Calu3 (cell line): ENCODE measurements at regions not wholly inside any gene's neighbourhood (a gene's known extent, or its start where the extent isn't known, plus 50 kb on each side); places are given as distances from the start of the nearest gene placed in this dataset.

ENCODE experiments used
- BruUV-seq: library from RNA; stranded (reverse); fragments of 400-500 nt; replicated peaks from 2 replicates; lab custom pipeline; 2021; lab: Mats Ljungman, UMichigan
- CTCF ChIA-PET: fragments of 300-600 bp; sonication (Branson Sonifier 250); formaldehyde crosslinking; loops from one replicate; lab custom pipeline; 2022; ENCODE audit warnings: antibody characterized with exemption; lab: Charles Lee
- DNase-seq: peaks from one replicate; pipeline ENCODE4 v3.0.0; 2022
- H3K27ac Mint-ChIP-seq: one replicate; pipeline ENCODE4 v1.8.0; 2022; ENCODE audit warnings: mixed read lengths; ENCODE audit not compliant: unreplicated experiment
- H3K27me3 Mint-ChIP-seq: one replicate; pipeline ENCODE4 v1.8.0; 2022; ENCODE audit warnings: mixed read lengths; ENCODE audit not compliant: unreplicated experiment
- H3K36me3 Mint-ChIP-seq: one replicate; pipeline ENCODE4 v1.8.0; 2022; ENCODE audit warnings: mild to moderate bottlenecking, moderate library complexity, mixed read lengths; ENCODE audit not compliant: insufficient read depth, unreplicated experiment
- H3K4me1 Mint-ChIP-seq: one replicate; pipeline ENCODE4 v1.8.0; 2022; ENCODE audit warnings: mild to moderate bottlenecking, low read depth, mixed read lengths; ENCODE audit not compliant: unreplicated experiment
- H3K4me3 Mint-ChIP-seq: one replicate; pipeline ENCODE4 v1.8.0; 2022; ENCODE audit warnings: mild to moderate bottlenecking, low read depth, moderate library complexity, mixed read lengths; ENCODE audit not compliant: unreplicated experiment
- H3K9me3 Mint-ChIP-seq: one replicate; pipeline ENCODE4 v1.8.0; 2022; ENCODE audit warnings: low read depth, mixed read lengths; ENCODE audit not compliant: unreplicated experiment
- intact Hi-C: fragments of 100-400 bp; cut with micrococcal nuclease; formaldehyde crosslinking; loops from one replicate; pipeline ENCODE4 v1.10.0; 2022; ENCODE audit not compliant: unreplicated experiment
- TF ChIP-seq, protein P1 (sequence below): fragments of 200-600 bp; IDR thresholded peaks from one replicate; pipeline ENCODE4 v1.8.0; 2022; ENCODE audit warnings: antibody characterized with exemption; ENCODE audit not compliant: unreplicated experiment

DNA sequence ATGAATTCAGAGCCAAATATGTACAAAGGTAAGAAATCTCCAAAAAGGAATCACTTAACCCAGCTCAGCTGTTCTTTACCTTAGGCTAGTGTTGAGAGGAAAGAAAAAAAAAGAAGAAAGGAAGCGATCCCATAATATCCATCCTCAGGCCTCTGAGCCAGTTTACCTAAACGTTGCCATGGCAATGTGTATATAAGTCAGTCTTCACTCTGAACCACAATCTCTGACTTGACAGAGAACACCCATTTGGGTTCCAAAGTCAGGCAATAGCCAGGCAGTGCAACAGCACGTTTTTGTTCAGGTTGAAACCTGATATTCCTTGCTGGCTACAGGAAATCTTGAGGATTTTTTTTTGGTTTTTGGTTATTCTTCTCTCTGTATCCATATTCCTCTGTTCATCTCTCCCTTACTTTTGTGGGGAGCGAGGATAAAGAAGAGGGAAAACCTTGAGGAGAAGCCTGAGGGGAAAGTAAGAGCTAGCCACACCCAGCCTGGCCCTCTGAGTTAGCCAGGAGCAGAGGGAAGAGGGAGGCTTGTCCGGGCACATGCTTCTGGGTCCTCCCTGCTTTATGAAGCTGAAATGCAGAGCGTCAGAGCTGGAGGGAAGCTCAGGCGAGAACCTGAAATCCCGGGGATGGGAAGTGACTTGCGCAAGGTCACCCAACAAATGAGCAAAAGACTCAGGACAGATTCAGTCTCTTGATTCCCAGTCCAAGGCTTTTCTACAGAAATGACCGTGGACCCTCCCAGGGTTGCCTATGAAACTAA, 152.7 kb downstream of the SOX9 start:
- no peak overlapping the region for H3K4me3 Mint-ChIP-seq
- H3K27me3 Mint-ChIP-seq = peaks cover 13% of the 10 kb centered on the region
- peaks cover 9% of the 10 kb centered on the region for H3K9me3 Mint-ChIP-seq
- H3K27ac Mint-ChIP-seq = no peak overlapping the region
- intact Hi-C loops = no loop called here
- CTCF ChIA-PET = interaction anchor here (0.6 kb wide), 1 partner anchor 454 kb away, joined by 3 read pairs; no protein-coding TSS in a partner anchor
- TF ChIP-seq, protein P1, sequence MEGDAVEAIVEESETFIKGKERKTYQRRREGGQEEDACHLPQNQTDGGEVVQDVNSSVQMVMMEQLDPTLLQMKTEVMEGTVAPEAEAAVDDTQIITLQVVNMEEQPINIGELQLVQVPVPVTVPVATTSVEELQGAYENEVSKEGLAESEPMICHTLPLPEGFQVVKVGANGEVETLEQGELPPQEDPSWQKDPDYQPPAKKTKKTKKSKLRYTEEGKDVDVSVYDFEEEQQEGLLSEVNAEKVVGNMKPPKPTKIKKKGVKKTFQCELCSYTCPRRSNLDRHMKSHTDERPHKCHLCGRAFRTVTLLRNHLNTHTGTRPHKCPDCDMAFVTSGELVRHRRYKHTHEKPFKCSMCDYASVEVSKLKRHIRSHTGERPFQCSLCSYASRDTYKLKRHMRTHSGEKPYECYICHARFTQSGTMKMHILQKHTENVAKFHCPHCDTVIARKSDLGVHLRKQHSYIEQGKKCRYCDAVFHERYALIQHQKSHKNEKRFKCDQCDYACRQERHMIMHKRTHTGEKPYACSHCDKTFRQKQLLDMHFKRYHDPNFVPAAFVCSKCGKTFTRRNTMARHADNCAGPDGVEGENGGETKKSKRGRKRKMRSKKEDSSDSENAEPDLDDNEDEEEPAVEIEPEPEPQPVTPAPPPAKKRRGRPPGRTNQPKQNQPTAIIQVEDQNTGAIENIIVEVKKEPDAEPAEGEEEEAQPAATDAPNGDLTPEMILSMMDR = no peak
- no TSS peak for BruUV-seq
- H3K4me1 Mint-ChIP-seq = peaks cover 8% of the 10 kb centered on the region
- H3K36me3 Mint-ChIP-seq = no peaks in the 10 kb centered on the region
- DNase-seq = no peak

DNA sequence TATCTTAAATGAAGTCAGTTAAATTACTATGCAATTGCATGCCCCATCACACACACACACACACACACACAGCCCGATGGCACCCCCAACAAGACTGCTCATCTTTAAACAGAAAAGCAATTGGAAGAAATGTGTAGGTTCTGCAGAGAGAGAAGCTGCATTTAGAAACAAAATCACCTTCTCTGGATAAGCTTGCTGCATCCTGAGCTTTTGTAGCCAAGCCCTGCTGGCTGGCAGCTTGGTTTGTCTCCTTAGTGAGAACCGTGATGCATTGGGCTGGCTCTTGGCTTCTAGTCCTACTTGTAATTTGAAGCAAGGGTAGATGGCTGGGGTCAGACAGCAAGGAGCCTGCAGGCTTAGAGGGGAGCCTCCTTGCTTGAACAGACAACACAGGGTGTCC, 153.8 kb downstream of the SOX9 start:
- Mint-ChIP-seq H3K36me3 (no peaks in the 10 kb centered on the region), H3K4me3 (no peak overlapping the region), H3K9me3 (peaks cover 9% of the 10 kb centered on the region), H3K27me3 (peaks cover 13% of the 10 kb centered on the region), H3K4me1 (peaks cover 8% of the 10 kb centered on the region), H3K27ac (no peak overlapping the region)
- CTCF ChIA-PET = no interaction called here
- BruUV-seq = no TSS peak
- DNase-seq = no peak
- TF ChIP-seq, protein P1 = no peak
- intact Hi-C loops = no loop called here

DNA sequence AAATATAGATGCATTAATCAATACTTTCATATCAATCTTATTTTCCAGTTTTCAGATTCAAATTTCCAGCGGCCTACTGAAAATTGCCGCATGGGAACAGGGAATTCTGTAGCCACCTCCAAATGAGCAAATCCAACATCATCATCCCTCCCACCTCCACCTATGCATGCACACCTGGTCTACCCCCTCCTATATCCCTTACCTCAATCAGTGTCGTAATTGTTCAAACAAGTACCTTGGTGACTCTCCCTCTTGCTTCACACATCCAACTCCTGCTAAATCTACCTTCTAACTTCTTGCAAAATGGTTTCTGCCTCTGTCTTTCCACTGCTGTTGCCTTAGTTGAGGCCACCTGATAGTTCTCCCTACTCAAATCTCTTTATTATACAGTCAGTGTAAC, 160.1 kb downstream of the SOX9 start:
- Mint-ChIP-seq H3K4me1 (no peaks in the 10 kb centered on the region), H3K27me3 (peaks cover 7% of the 10 kb centered on the region), H3K4me3 (no peak overlapping the region), H3K9me3 (peaks cover 5% of the 10 kb centered on the region), H3K36me3 (no peaks in the 10 kb centered on the region), H3K27ac (no peak overlapping the region)
- no peak for DNase-seq
- intact Hi-C loops = no loop called here
- no TSS peak for BruUV-seq
- TF ChIP-seq, protein P1 = no peak
- CTCF ChIA-PET = no interaction called here

DNA sequence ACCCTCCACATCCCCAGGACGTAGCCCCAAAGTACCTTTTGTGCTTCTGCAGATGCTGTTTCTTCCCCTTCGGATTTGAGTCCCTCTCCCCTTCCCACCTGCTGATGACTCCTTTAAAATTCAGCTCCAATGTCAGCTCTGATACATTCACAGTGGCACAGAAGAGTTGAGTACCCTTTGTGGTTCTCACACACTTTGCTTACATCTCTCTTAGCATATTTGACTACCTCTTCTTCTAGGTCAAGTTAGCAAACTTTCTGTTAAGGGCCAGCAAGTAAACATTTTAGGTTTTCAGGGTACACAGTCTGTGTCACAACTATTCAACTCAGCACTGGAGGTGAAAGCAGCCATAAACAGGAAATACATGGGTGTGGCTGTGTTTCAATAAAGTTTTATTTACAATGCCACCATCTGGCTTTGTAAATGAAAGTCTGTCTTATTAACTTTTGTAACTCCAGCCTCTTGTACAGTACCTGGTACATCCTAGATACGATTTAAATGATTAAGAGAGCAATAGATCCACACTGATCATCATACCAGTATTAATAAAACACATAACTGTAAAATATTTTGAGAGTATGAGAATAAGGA, 161.7 kb downstream of the SOX9 start:
- TF ChIP-seq, protein P1 = no peak
- no peaks in the 10 kb centered on the region for H3K36me3 Mint-ChIP-seq
- H3K4me1 Mint-ChIP-seq = no peaks in the 10 kb centered on the region
- no peak for DNase-seq
- H3K4me3 Mint-ChIP-seq = no peak overlapping the region
- no peak overlapping the region for H3K27ac Mint-ChIP-seq
- no peaks in the 10 kb centered on the region for H3K27me3 Mint-ChIP-seq
- H3K9me3 Mint-ChIP-seq = no peaks in the 10 kb centered on the region
- no TSS peak for BruUV-seq
- intact Hi-C loops = no loop called here
- CTCF ChIA-PET = no interaction called here
